ENCODE measurements at regions not wholly inside any gene's neighbourhood (a gene's known extent, or its start where the extent isn't known, plus 50 kb on each side); places are given as distances from the start of the nearest gene placed in this dataset.

DNA sequence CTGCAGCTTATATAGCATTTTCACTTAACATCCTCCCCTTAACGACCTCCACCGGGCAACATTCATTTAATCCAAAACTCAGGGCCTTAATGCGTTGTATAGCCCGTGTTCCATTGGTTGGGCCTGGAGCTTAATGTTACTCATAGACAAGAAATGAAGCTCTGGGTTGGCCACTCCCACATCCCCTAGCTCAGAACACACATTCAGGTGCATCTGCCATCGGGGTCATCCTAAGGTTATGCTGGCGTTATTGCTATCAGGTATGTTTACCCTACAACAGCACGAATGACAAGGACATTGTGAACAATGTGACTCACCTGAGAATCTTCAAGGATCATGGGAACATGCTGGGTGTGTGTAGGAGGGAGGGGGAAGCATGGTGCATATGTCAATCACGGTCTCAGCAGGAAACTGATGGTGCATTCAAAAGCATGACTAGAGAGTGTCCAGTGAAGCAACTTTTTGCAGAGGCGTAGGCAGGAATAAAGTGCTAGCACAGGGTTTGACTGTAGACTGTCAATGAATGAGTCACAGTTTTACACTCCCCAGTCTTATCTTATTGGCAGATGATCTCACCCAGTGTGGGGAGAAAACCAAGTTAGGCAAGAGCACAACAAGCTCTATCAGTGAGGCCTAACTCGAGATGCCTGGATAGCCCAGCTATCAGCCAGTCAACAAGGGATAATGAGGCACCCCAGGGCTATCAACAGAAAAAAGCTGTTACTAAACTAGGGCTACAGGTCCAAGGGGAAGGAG is 402.1 kb upstream of the MCTP2 start:
- TF ChIP-seq CTCF (IDR thresholded peaks at IDR 0.05) (no peak), POLR2A (IDR thresholded peaks at IDR 0.05) (no peak), EP300 (IDR thresholded peaks at IDR 0.05) (no peak)

Measured in tibial nerve (tissue), 4 donors.